SK-N-SH (cell line): ENCODE measurements at regions not wholly inside any gene's neighbourhood (a gene's known extent, or its start where the extent isn't known, plus 50 kb on each side); places are given as distances from the start of the nearest gene placed in this dataset.
A peak's percentile ranks its signal among the peaks of the same experiment; 100 is the strongest.

Source experiments
- CTCF ChIA-PET: fragments of 300-600, 350-600 bp; formaldehyde crosslinking; extraction: SDS; loops from one replicate; lab custom pipeline; 2021; lab: Yijun Ruan, JAX
- POLR2A ChIA-PET: fragments of 350-600 bp; sonication (Branson Sonifier 250); formaldehyde crosslinking; extraction: SDS; loops from one replicate; lab custom pipeline; 2020; ENCODE audit warnings: antibody characterized with exemption, inconsistent platforms; lab: Yijun Ruan, JAX
- DNase-seq: peaks from one replicate; pipeline ENCODE4 v3.0.0; 2012
- H2AFZ ChIP-seq: fragments of 200-600 bp; sonication (generic); 2 replicates; pipeline ENCODE4 v1.8.1; 2016; ENCODE audit warnings: antibody characterized with exemption, mild to moderate bottlenecking, low read depth
- H3F3A ChIP-seq: fragments of 200-600 bp; sonication (generic); replicated peaks from 2 replicates; pipeline ENCODE3; 2016; ENCODE audit warnings: antibody characterized with exemption, mild to moderate bottlenecking; ENCODE audit not compliant: insufficient read depth
- H3K27ac ChIP-seq, 2 experiments: fragments of 200-500 bp in 1 of 2; fragments of 200-600 bp in 1 of 2; sonication (Bioruptor generic) in 1 of 2; sonication (generic), shearing (Covaris generic) in 1 of 2; 2 replicates each; pipeline versions ENCODE4 v1.5.1 to v1.6.1; 2014 to 2016; ENCODE audit warnings: low read depth in 2 of 2, inconsistent platforms in 1 of 2, low read length in 1 of 2, mild to moderate bottlenecking in 1 of 2, mixed read lengths in 1 of 2
- H3K27me3 ChIP-seq: fragments of 200-600 bp; sonication (generic), shearing (Covaris generic); 2 replicates; pipeline ENCODE4 v1.6.1; 2016; ENCODE audit warnings: mixed run types; ENCODE audit not compliant: insufficient read depth
- H3K36me3 ChIP-seq, 2 experiments: fragments of 200-500 bp in 1 of 2; fragments of 200-600 bp in 1 of 2; sonication (Bioruptor generic) in 1 of 2; sonication (generic) in 1 of 2; replicated peaks in 1 of 2; 2 replicates each; pipeline versions ENCODE3 to v1.5.1; 2014 to 2016; ENCODE audit warnings: low read length in 1 of 2, mild to moderate bottlenecking in 1 of 2; ENCODE audit not compliant: insufficient read depth in 2 of 2, control insufficient read depth in 1 of 2
- H3K4me1 ChIP-seq, 2 experiments: fragments of 200-500 bp in 1 of 2; fragments of 200-600 bp in 1 of 2; sonication (Bioruptor generic) in 1 of 2; sonication (generic), shearing (Covaris generic) in 1 of 2; 2 replicates each; pipeline versions ENCODE4 v1.5.1 to v1.6.1; 2014 to 2016; ENCODE audit warnings: low read depth in 1 of 2, low read length in 1 of 2, mixed run types in 1 of 2; ENCODE audit not compliant: insufficient read depth in 2 of 2, control insufficient read depth in 1 of 2
- H3K4me2 ChIP-seq: fragments of 200-600 bp; sonication (generic), shearing (Covaris generic); 2 replicates; pipeline ENCODE4 v1.6.1; 2017; ENCODE audit warnings: mixed run types
- H3K4me3 ChIP-seq, 2 experiments: fragments of 200-500 bp in 1 of 2; fragments of 200-600 bp in 1 of 2; sonication (Bioruptor generic) in 1 of 2; sonication (generic), shearing (Covaris generic) in 1 of 2; 2 replicates each; pipeline versions ENCODE4 v1.5.1 to v1.8.1; 2014 to 2016; ENCODE audit warnings: low read depth in 2 of 2, inconsistent platforms in 1 of 2, low read length in 1 of 2, mild to moderate bottlenecking in 1 of 2, mixed read lengths in 1 of 2, moderate library complexity in 1 of 2
- H3K79me2 ChIP-seq: fragments of 200-600 bp; sonication (generic); 2 replicates; pipeline ENCODE4 v1.8.1; 2017; ENCODE audit warnings: mild to moderate bottlenecking; ENCODE audit not compliant: insufficient read depth
- H3K9ac ChIP-seq: fragments of 200-600 bp; sonication (generic); 2 replicates; pipeline ENCODE4 v1.6.1; 2017; ENCODE audit warnings: mixed run types
- H3K9me2 ChIP-seq: fragments of 200-600 bp; sonication (generic); 2 replicates; pipeline ENCODE4 v1.6.1; 2017; ENCODE audit warnings: mixed run types
- H3K9me3 ChIP-seq: fragments of 200-600 bp; sonication (generic); 2 replicates; pipeline ENCODE4 v1.6.1; 2017; ENCODE audit warnings: mixed run types, mild to moderate bottlenecking, moderate library complexity
- H4K20me1 ChIP-seq: fragments of 200-600 bp; sonication (generic); 2 replicates; pipeline ENCODE4 v1.6.1; 2017; ENCODE audit warnings: mild to moderate bottlenecking, mixed run types; ENCODE audit not compliant: insufficient read depth
- CHD2 ChIP-seq: fragments of 150-350 bp; IDR thresholded peaks from 2 replicates; pipeline ENCODE4 v1.6.1; 2018; ENCODE audit warnings: low read length; ENCODE audit not compliant: partially characterized antibody
- FOSL2 ChIP-seq: IDR thresholded peaks from 2 replicates; pipeline ENCODE4 v1.4.0; 2012; ENCODE audit warnings: low read depth, mild to moderate bottlenecking, moderate library complexity, borderline replicate concordance
- MEF2A ChIP-seq: IDR thresholded peaks from 2 replicates; pipeline ENCODE4 v1.4.0; 2012; ENCODE audit warnings: low read depth, borderline replicate concordance
- MXI1 ChIP-seq: IDR thresholded peaks from 2 replicates; pipeline ENCODE4 v1.6.1; 2012; ENCODE audit warnings: mild to moderate bottlenecking, low read depth, low read length, improper control_type of control experiment
- NFIC ChIP-seq: IDR thresholded peaks from 2 replicates; pipeline ENCODE4 v1.4.0; 2012; ENCODE audit warnings: borderline replicate concordance
- NRF1 ChIP-seq: IDR thresholded peaks from 2 replicates; pipeline ENCODE4 v1.6.1; 2012; ENCODE audit warnings: low read depth, mild to moderate bottlenecking, low read length
- RFX5 ChIP-seq: IDR thresholded peaks from 2 replicates; pipeline ENCODE4 v1.6.1; 2012; ENCODE audit warnings: mild to moderate bottlenecking, improper control_type of control experiment, low read length
- RXRA ChIP-seq: IDR thresholded peaks from 2 replicates; pipeline ENCODE4 v1.4.0; 2012; ENCODE audit warnings: low read depth, mild to moderate bottlenecking, borderline replicate concordance
- SIN3A ChIP-seq: IDR thresholded peaks from 2 replicates; pipeline ENCODE4 v1.6.1; 2012; ENCODE audit warnings: low read depth, mild to moderate bottlenecking, low read length, moderate library complexity, borderline replicate concordance
- SMC3 ChIP-seq: IDR thresholded peaks from 2 replicates; pipeline ENCODE4 v1.6.1; 2012; ENCODE audit warnings: low read depth, low read length, improper control_type of control experiment
- TEAD4 ChIP-seq: IDR thresholded peaks from 2 replicates; pipeline ENCODE4 v1.4.0; 2012; ENCODE audit warnings: mild to moderate bottlenecking, borderline replicate concordance; ENCODE audit not compliant: insufficient read depth
- YY1 ChIP-seq: IDR thresholded peaks from 2 replicates; pipeline ENCODE4 v1.4.0; 2012; ENCODE audit warnings: low read depth, mild to moderate bottlenecking
- WGBS: methylation state at CpG from one replicate; pipeline ENCODE4 v1.1.6; 2017; ENCODE audit warnings: low lambda C conversion rate; 5-methylcytosine and 5-hydroxymethylcytosine counted together
- TF ChIP-seq, protein P1 (sequence below): IDR thresholded peaks from 2 replicates; pipeline ENCODE4; 2012
- TF ChIP-seq, protein P2 (sequence below): IDR thresholded peaks from 2 replicates; pipeline ENCODE4 v1.4.0; 2012; ENCODE audit warnings: low read depth
- TF ChIP-seq, protein P3 (sequence below): IDR thresholded peaks from 2 replicates; pipeline ENCODE4 v1.4.0; 2012; ENCODE audit warnings: low read depth, borderline replicate concordance

DNA sequence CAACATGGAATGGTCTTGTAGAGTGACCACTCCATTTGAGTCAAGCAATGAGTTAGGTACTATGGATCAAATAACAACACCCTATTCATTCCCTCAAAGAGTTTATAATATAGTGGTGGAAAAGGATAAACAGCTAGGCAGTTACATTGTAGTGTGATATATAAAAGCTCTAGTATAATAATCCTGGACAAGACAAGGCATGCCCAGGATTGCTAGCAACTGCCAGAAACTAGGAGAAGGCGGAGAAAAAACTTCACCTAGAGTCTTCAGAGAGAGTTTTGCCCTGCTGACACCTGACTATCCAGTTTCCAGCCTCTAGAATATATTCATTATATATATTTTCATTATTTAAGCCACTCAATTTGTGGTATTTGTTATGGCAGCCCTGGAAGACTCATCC, 530.6 kb downstream of the KLF12 start:
- no peaks in the 10 kb centered on the region for H3K27me3 ChIP-seq
- no peaks in the 10 kb centered on the region for H3K36me3 ChIP-seq
- H3K9me3 ChIP-seq: no peaks in the 10 kb centered on the region
- no peak overlapping the region for H3K9ac ChIP-seq
- no peaks in the 10 kb centered on the region for H4K20me1 ChIP-seq
- H3K4me2 ChIP-seq: no peak overlapping the region
- DNase-seq: no peak
- TF ChIP-seq RFX5 (no peak), SMC3 (no peak), TEAD4 (no peak)
- TF ChIP-seq, protein P1, sequence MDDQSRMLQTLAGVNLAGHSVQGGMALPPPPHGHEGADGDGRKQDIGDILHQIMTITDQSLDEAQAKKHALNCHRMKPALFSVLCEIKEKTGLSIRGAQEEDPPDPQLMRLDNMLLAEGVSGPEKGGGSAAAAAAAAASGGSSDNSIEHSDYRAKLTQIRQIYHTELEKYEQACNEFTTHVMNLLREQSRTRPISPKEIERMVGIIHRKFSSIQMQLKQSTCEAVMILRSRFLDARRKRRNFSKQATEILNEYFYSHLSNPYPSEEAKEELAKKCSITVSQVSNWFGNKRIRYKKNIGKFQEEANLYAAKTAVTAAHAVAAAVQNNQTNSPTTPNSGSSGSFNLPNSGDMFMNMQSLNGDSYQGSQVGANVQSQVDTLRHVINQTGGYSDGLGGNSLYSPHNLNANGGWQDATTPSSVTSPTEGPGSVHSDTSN: no peak
- TF ChIP-seq, protein P2, sequence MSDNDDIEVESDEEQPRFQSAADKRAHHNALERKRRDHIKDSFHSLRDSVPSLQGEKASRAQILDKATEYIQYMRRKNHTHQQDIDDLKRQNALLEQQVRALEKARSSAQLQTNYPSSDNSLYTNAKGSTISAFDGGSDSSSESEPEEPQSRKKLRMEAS: no peak
- H3K4me3 ChIP-seq: no peak overlapping the region
- no peaks in the 10 kb centered on the region; a peak in 1 of 4 replicates for H3K4me1 ChIP-seq
- POLR2A ChIA-PET: no interaction called here
- CTCF ChIA-PET: no interaction called here
- no peaks in the 10 kb centered on the region for H3K9me2 ChIP-seq
- no peak overlapping the region for H3K27ac ChIP-seq
- no peaks in the 10 kb centered on the region for H3K79me2 ChIP-seq
- no peak overlapping the region for H2AFZ ChIP-seq
- no peaks in the 10 kb centered on the region for H3F3A ChIP-seq
- WGBS: 13% methylated on average over 1 of the region's 1 CpG

DNA sequence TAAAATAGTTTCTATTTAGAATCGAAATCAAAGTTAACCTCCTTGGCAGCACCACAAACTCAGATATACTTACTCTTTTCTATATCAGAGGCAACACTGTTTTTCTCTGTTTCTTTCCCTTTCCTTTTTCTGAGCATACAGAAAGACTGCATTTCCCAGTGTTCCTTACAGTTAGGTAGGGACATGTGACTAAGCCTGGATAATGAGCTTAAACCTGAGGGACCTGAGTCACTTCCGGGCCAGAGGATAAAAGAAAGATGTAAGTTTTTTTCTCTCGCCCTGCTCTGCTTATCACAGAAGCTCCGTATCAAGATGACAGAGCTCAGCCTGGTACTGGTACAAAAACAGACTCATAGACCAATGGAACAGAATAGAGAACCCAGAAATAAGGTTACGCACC, 531.9 kb downstream of the KLF12 start:
- H3K36me3 ChIP-seq: no peaks in the 10 kb centered on the region
- no peak overlapping the region for H3K4me3 ChIP-seq
- WGBS: 50% methylated on average over 5 of the region's 5 CpGs
- H3F3A ChIP-seq: peaks cover 7% of the 10 kb centered on the region
- no peaks in the 10 kb centered on the region for H3K4me1 ChIP-seq
- H3K9ac ChIP-seq: no peak overlapping the region
- H2AFZ ChIP-seq: peak overlapping the region; percentile 56; the same call in 1 of the 2 replicates
- no peaks in the 10 kb centered on the region for H4K20me1 ChIP-seq
- no peak overlapping the region for H3K4me2 ChIP-seq
- H3K9me3 ChIP-seq: no peaks in the 10 kb centered on the region
- no peak for DNase-seq
- no peak overlapping the region for H3K27ac ChIP-seq
- no peak for TF ChIP-seq FOSL2
- TF ChIP-seq, protein P3, sequence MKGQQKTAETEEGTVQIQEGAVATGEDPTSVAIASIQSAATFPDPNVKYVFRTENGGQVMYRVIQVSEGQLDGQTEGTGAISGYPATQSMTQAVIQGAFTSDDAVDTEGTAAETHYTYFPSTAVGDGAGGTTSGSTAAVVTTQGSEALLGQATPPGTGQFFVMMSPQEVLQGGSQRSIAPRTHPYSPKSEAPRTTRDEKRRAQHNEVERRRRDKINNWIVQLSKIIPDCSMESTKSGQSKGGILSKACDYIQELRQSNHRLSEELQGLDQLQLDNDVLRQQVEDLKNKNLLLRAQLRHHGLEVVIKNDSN: peak; percentile 75
- TF ChIP-seq, all 33 proteins: peak for 1
- ChIA-PET POLR2A (no interaction called here), CTCF (no interaction called here)
- Histone ChIP-seq H3K9me2 (no peaks in the 10 kb centered on the region), H3K27me3 (no peaks in the 10 kb centered on the region), H3K79me2 (no peaks in the 10 kb centered on the region)

DNA sequence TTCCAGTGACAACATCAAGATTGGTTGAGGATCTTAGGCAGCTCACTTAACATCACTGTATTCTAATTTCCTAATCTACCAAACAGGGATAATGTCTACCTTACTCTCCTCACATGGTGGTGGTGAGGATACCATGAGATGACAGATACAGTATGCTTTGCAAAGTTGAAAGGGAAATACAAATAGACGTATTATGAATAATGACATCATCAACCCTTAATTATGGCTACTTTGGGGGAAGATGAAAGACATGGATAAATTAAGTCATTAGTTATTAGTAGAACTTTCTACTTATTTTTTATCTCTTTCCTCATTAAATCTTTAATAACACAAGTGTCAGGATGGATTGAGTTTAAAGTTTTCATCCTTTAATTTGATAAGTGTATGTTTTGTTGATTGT, 532.5 kb downstream of the KLF12 start:
- Histone ChIP-seq H3K9ac (no peak overlapping the region), H3K79me2 (no peaks in the 10 kb centered on the region), H3K4me3 (no peak overlapping the region), H2AFZ (no peak overlapping the region), H3K27ac (no peak overlapping the region), H3K9me3 (no peaks in the 10 kb centered on the region), H3F3A (peaks cover 7% of the 10 kb centered on the region), H3K27me3 (no peaks in the 10 kb centered on the region), H3K4me1 (no peaks in the 10 kb centered on the region), H3K9me2 (no peaks in the 10 kb centered on the region), H3K36me3 (no peaks in the 10 kb centered on the region), H4K20me1 (no peaks in the 10 kb centered on the region), H3K4me2 (no peak overlapping the region)
- no peak for DNase-seq
- 96% methylated on average over 1 of the region's 1 CpG for WGBS
- ChIA-PET CTCF (no interaction called here), POLR2A (no interaction called here)
- TF ChIP-seq, protein P1: no peak
- TF ChIP-seq SIN3A (no peak), RXRA (no peak), MEF2A (no peak), MXI1 (no peak), CHD2 (no peak), TEAD4 (no peak), YY1 (no peak), NRF1 (no peak), NFIC (no peak)
